ENCODE measurements at regions not wholly inside any gene's neighbourhood (a gene's known extent, or its start where the extent isn't known, plus 50 kb on each side); places are given as distances from the start of the nearest gene placed in this dataset.

DNA sequence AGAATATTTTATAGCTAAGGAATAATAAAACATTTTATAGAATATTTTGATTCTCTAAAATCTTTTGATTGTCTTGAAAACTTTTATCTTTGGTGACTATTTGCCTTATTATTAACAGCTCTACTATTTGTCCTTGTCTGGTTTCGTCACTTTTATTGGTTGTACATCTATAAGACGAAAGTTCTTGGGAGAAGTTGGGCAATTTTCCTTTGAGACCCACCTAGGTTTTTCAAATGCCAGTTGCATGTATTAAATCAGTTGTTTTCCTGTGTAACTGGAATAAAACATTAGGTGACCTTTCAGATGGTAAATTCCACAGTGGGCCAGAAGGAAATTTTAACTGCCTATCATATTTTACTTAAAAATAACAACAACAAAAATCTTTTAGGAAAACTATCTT lies 1245.7 kb downstream of the SI start:
- TF ChIP-seq, protein P1, sequence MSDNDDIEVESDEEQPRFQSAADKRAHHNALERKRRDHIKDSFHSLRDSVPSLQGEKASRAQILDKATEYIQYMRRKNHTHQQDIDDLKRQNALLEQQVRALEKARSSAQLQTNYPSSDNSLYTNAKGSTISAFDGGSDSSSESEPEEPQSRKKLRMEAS (IDR thresholded peaks at IDR 0.05; ENCODE audit: insufficient read depth, insufficient read length), result no peak
- TF ChIP-seq CTCF (IDR thresholded peaks at IDR 0.05; ENCODE audit: extremely low read depth in 1 of 2, insufficient read depth in 1 of 2, low read depth in 1 of 2, low read length in 2 of 2) (no peak), POLR2AphosphoS5 (IDR thresholded peaks at IDR 0.05; ENCODE audit: insufficient read depth, low read depth, low read length) (no peak), EZH2 (IDR thresholded peaks at IDR 0.05; ENCODE audit: borderline replicate concordance, low read depth, low read length, severe bottlenecking) (no peak), POLR2A (IDR thresholded peaks at IDR 0.05; ENCODE audit: low read depth, low read length) (no peak), FOS (IDR thresholded peaks at IDR 0.05; ENCODE audit: borderline replicate concordance, insufficient read depth, low read length) (no peak)

All from endothelial cell of umbilical vein (primary cell).